ENCODE measurements at regions not wholly inside any gene's neighbourhood (a gene's known extent, or its start where the extent isn't known, plus 50 kb on each side); places are given as distances from the start of the nearest gene placed in this dataset.

DNA sequence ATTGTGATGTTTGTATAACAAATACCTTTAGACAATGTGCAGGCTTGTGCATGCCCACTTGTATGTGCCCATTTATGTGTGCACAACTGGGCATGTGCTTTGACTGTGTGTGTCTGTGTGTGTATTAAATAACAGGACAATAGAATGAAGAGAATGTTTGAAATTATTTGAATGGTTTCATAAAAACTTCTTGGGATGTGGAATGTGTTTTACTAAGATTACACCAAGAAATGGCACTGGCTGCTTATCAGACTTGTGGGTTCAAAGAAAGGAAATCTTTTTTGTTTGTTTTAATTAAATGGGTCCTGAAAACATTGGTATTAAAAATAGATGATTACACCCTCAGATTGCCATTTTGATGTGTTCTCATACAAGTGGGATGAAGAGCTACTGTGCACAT is 191.6 kb upstream of the CCN2 start:
- H3K9ac ChIP-seq (ENCODE audit: low read length) = no peak overlapping the region
- no peak overlapping the region for H3K4me3 ChIP-seq (replicated peaks in 1 of 2; ENCODE audit: low read depth in 1 of 2, low read length in 2 of 2)
- no peak overlapping the region for H3K4me2 ChIP-seq (ENCODE audit: low read length)
- no peaks in the 10 kb centered on the region for H3K79me2 ChIP-seq (ENCODE audit: insufficient read depth, low read length)
- no TSS peak for BruUV-seq (replicated peaks)
- no peaks in the 10 kb centered on the region for H3K36me3 ChIP-seq (ENCODE audit: control insufficient read depth in 1 of 2, insufficient read depth in 2 of 2, low read length in 2 of 2)
- no peak overlapping the region for H3K27ac ChIP-seq (ENCODE audit: low read depth, low read length)
- no peaks in the 10 kb centered on the region for H4K20me1 ChIP-seq (ENCODE audit: insufficient read depth)
- CTCF ChIA-PET = interaction anchor here (0.6 kb wide), 1 partner anchor 312 kb away, joined by 3 read pairs; no protein-coding TSS in a partner anchor
- ATAC-seq (no peak), DNase-seq (ENCODE audit: low read depth, low spot score) (no peak)
- no peaks in the 10 kb centered on the region for H3K9me2 ChIP-seq (ENCODE audit: insufficient read depth)
- no peaks in the 10 kb centered on the region for H3K9me3 ChIP-seq (ENCODE audit: control insufficient read depth in 1 of 2, insufficient read depth in 1 of 2, low read depth in 1 of 2, low read length in 2 of 2)
- TF ChIP-seq EZH2phosphoT487 (IDR thresholded peaks at IDR 0.05; ENCODE audit: borderline replicate concordance) = no peak
- TF ChIP-seq SP1 (IDR thresholded peaks at IDR 0.05; ENCODE audit: low read depth) = no peak
- TF ChIP-seq CEBPB (IDR thresholded peaks at IDR 0.05; ENCODE audit: low read depth) = no peak
- no peak for TF ChIP-seq FOSL1 (IDR thresholded peaks at IDR 0.05; ENCODE audit: low read depth)
- TF ChIP-seq, protein P1, sequence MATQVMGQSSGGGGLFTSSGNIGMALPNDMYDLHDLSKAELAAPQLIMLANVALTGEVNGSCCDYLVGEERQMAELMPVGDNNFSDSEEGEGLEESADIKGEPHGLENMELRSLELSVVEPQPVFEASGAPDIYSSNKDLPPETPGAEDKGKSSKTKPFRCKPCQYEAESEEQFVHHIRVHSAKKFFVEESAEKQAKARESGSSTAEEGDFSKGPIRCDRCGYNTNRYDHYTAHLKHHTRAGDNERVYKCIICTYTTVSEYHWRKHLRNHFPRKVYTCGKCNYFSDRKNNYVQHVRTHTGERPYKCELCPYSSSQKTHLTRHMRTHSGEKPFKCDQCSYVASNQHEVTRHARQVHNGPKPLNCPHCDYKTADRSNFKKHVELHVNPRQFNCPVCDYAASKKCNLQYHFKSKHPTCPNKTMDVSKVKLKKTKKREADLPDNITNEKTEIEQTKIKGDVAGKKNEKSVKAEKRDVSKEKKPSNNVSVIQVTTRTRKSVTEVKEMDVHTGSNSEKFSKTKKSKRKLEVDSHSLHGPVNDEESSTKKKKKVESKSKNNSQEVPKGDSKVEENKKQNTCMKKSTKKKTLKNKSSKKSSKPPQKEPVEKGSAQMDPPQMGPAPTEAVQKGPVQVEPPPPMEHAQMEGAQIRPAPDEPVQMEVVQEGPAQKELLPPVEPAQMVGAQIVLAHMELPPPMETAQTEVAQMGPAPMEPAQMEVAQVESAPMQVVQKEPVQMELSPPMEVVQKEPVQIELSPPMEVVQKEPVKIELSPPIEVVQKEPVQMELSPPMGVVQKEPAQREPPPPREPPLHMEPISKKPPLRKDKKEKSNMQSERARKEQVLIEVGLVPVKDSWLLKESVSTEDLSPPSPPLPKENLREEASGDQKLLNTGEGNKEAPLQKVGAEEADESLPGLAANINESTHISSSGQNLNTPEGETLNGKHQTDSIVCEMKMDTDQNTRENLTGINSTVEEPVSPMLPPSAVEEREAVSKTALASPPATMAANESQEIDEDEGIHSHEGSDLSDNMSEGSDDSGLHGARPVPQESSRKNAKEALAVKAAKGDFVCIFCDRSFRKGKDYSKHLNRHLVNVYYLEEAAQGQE (IDR thresholded peaks at IDR 0.05; ENCODE audit: low read depth) = no peak
- TF ChIP-seq JUND (IDR thresholded peaks at IDR 0.05) = no peak
- no peak for TF ChIP-seq ZFX (IDR thresholded peaks at IDR 0.05)
- TF ChIP-seq POLR2A (IDR thresholded peaks at IDR 0.05; ENCODE audit: borderline replicate concordance, extremely low read depth, insufficient read depth, insufficient read length) = no peak
- no peak for TF ChIP-seq ZNF274 (IDR thresholded peaks at IDR 0.05; ENCODE audit: low read depth, low read length)
- TF ChIP-seq, protein P2, sequence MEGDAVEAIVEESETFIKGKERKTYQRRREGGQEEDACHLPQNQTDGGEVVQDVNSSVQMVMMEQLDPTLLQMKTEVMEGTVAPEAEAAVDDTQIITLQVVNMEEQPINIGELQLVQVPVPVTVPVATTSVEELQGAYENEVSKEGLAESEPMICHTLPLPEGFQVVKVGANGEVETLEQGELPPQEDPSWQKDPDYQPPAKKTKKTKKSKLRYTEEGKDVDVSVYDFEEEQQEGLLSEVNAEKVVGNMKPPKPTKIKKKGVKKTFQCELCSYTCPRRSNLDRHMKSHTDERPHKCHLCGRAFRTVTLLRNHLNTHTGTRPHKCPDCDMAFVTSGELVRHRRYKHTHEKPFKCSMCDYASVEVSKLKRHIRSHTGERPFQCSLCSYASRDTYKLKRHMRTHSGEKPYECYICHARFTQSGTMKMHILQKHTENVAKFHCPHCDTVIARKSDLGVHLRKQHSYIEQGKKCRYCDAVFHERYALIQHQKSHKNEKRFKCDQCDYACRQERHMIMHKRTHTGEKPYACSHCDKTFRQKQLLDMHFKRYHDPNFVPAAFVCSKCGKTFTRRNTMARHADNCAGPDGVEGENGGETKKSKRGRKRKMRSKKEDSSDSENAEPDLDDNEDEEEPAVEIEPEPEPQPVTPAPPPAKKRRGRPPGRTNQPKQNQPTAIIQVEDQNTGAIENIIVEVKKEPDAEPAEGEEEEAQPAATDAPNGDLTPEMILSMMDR (IDR thresholded peaks at IDR 0.05 in 2 of 3, conservative IDR thresholded peaks at IDR 0.05 in 1 of 3; ENCODE audit: borderline replicate concordance in 1 of 3, insufficient read depth in 1 of 3, low read depth in 2 of 3, low read length in 2 of 3) = no peak
- TF ChIP-seq, protein P3, sequence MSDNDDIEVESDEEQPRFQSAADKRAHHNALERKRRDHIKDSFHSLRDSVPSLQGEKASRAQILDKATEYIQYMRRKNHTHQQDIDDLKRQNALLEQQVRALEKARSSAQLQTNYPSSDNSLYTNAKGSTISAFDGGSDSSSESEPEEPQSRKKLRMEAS (IDR thresholded peaks at IDR 0.05) = no peak
- H2AFZ ChIP-seq (ENCODE audit: low read depth, low read length, poor library complexity, severe bottlenecking) = no peak overlapping the region
- no peaks in the 10 kb centered on the region for H3K4me1 ChIP-seq (ENCODE audit: control insufficient read depth in 1 of 2, insufficient read depth in 2 of 2, low read length in 2 of 2)
- no peaks in the 10 kb centered on the region for H3K27me3 ChIP-seq (ENCODE audit: insufficient read depth, low read length)
- POLR2A ChIA-PET = no interaction called here
- RAD21 ChIA-PET (ENCODE audit: low non-redundant PET in 1 of 2, low total read pairs in 2 of 2, uncharacterized antibody in 2 of 2, unreplicated experiment in 2 of 2) = no interaction called here
- intact Hi-C loops (cut with micrococcal nuclease) = no loop called here

All from HCT116 (cell line).